22Rv1 (cell line): ENCODE measurements at regions not wholly inside any gene's neighbourhood (a gene's known extent, or its start where the extent isn't known, plus 50 kb on each side); places are given as distances from the start of the nearest gene placed in this dataset.

Experiments
- CTCF ChIP-seq: fragments of 450-650 bp; IDR thresholded peaks from 2 replicates; pipeline ENCODE4 v1.5.1; 2017; ENCODE audit warnings: mild to moderate bottlenecking
- ZFX ChIP-seq: fragments of 450-650 bp; IDR thresholded peaks from 2 replicates; pipeline ENCODE4 v1.6.1; 2017; ENCODE audit warnings: antibody characterized with exemption, borderline replicate concordance

- TF ChIP-seq CTCF, result no peak
- no peak for TF ChIP-seq ZFX
Observed at GRCh38 chr2:121061633-121062032, 223.4 kb downstream of the TFCP2L1 start.
